ENCODE measurements at regions not wholly inside any gene's neighbourhood (a gene's known extent, or its start where the extent isn't known, plus 50 kb on each side); places are given as distances from the start of the nearest gene placed in this dataset.

DNA sequence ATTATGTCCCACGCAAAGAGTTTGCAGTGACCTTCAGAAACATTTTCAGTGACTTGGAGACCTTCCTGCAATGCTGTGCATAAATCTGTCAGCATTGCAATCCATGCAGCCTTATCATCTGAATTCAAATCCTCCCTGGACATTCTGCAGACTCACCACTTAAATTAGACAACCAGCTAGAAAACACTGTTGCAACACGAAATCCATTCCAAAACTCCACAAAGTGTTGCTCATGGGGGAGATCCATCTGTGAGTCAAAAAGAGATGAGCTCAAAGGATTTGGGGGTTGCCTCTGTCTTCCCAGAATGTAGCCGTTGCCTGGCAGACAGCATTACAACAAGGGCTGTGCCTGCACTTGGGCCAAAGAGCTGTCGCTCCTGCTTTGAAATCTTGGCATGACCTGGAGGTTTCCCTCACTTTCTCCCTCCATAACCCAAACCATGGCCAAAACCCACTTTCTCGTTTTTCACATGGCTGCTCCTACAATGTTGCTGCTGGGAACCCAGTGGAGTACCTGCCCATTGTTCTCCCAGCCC, 163.5 kb upstream of the CDYL start:
- TF ChIP-seq, protein P1, sequence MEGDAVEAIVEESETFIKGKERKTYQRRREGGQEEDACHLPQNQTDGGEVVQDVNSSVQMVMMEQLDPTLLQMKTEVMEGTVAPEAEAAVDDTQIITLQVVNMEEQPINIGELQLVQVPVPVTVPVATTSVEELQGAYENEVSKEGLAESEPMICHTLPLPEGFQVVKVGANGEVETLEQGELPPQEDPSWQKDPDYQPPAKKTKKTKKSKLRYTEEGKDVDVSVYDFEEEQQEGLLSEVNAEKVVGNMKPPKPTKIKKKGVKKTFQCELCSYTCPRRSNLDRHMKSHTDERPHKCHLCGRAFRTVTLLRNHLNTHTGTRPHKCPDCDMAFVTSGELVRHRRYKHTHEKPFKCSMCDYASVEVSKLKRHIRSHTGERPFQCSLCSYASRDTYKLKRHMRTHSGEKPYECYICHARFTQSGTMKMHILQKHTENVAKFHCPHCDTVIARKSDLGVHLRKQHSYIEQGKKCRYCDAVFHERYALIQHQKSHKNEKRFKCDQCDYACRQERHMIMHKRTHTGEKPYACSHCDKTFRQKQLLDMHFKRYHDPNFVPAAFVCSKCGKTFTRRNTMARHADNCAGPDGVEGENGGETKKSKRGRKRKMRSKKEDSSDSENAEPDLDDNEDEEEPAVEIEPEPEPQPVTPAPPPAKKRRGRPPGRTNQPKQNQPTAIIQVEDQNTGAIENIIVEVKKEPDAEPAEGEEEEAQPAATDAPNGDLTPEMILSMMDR (IDR thresholded peaks at IDR 0.05) = no peak
- no peaks in the 10 kb centered on the region for H3K36me3 ChIP-seq
- ATAC-seq = no peak
- no peak for DNase-seq
- H3K27me3 ChIP-seq (ENCODE audit: low read depth) = no peaks in the 10 kb centered on the region
- no peaks in the 10 kb centered on the region for H3K9me3 ChIP-seq
- H3K4me3 ChIP-seq = no peak overlapping the region
- peaks cover 3% of the 10 kb centered on the region for H3K4me1 ChIP-seq
- intact Hi-C loops (cut with DNase I) = no loop called here
- H3K27ac ChIP-seq = no peak overlapping the region

DNA sequence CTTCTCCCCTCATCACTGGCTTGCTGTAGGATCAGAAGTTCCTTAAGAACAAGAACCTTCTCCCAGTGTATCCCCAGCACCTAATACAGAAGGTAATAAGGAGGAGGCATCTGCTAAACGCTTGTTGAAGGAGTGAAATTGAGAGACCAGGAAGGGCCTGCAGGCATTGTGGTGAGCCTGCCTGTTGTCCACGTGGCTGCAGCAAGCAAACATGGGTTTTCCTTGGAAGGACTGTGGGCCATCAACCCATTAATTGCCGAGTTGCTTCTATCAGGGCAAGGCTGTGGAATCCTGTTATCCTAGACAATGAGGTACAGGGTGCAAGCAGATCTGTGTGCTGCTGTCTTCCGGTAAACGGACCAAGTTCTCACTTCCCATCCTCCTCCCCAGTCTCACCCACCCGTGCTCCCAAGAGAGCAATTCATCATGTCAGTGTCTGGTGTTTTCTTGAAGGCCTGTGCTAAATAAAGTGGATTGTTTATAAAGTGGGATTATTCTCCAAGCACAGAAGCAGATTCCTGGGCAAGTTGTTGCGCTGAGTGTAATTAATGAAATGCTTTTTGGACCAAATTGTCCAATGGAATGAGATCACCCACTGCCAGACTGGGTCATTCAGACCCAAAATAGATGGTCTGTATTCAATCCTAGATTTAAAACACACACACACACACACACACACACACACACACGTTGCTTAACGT, 164.6 kb upstream of the CDYL start:
- H3K27ac ChIP-seq = no peak overlapping the region
- TF ChIP-seq, protein P1 (IDR thresholded peaks at IDR 0.05) = no peak
- DNase-seq (no peak), ATAC-seq (no peak)
- no peaks in the 10 kb centered on the region for H3K36me3 ChIP-seq
- intact Hi-C loops (cut with DNase I) = no loop called here
- peaks cover 10% of the 10 kb centered on the region for H3K4me1 ChIP-seq
- H3K9me3 ChIP-seq = no peaks in the 10 kb centered on the region
- no peaks in the 10 kb centered on the region for H3K27me3 ChIP-seq (ENCODE audit: low read depth)
- H3K4me3 ChIP-seq = no peak overlapping the region

- H3K4me1 ChIP-seq = peaks cover 7% of the 10 kb centered on the region
- H3K4me3 ChIP-seq = no peak overlapping the region
- H3K27me3 ChIP-seq (ENCODE audit: low read depth) = no peaks in the 10 kb centered on the region
- H3K36me3 ChIP-seq = no peaks in the 10 kb centered on the region
- ATAC-seq (no peak), DNase-seq (no peak)
- intact Hi-C loops (cut with DNase I) = no loop called here
- no peaks in the 10 kb centered on the region for H3K9me3 ChIP-seq
- H3K27ac ChIP-seq = no peak overlapping the region
- TF ChIP-seq, protein P1 (IDR thresholded peaks at IDR 0.05) = no peak
Observed at GRCh38 chr6:4610256-4610655, 165.9 kb upstream of the CDYL start.

- Histone ChIP-seq H3K27ac (no peak overlapping the region), H3K4me3 (no peak overlapping the region), H3K36me3 (no peaks in the 10 kb centered on the region), H3K27me3 (ENCODE audit: low read depth) (no peaks in the 10 kb centered on the region), H3K9me3 (no peaks in the 10 kb centered on the region), H3K4me1 (peaks cover 7% of the 10 kb centered on the region)
- TF ChIP-seq, protein P1 (IDR thresholded peaks at IDR 0.05) = no peak
- intact Hi-C loops (cut with DNase I) = no loop called here
- DNase-seq (no peak), ATAC-seq (no peak)
Observed at GRCh38 chr6:4608361-4609115, 167.7 kb upstream of the CDYL start.

DNA sequence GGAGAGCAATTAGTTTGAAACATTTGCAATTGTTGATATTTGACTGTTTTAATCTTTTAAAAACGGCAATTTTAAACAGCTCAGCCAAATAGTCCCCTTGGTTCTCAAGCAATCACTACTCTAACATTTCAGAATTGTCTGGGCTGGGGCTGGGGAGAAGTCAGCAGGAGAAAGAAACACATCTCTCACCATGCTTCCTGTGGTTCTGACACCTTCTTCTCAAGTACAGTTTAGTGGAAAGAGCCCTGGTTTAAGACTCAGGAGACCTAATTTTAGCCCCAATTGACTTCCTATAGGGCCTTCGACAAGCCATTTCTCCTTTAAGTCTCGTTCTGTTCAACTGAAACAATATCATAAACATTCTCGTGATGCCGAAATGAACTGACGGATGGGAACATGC, 168.4 kb upstream of the CDYL start:
- intact Hi-C loops (cut with DNase I) = no loop called here
- Histone ChIP-seq H3K27ac (no peak overlapping the region), H3K36me3 (no peaks in the 10 kb centered on the region), H3K9me3 (no peaks in the 10 kb centered on the region), H3K4me1 (peaks cover 12% of the 10 kb centered on the region), H3K27me3 (ENCODE audit: low read depth) (no peaks in the 10 kb centered on the region), H3K4me3 (no peak overlapping the region)
- TF ChIP-seq, protein P1 (IDR thresholded peaks at IDR 0.05) = no peak
- DNase-seq = no peak
- no peak for ATAC-seq
